ENCODE measurements at regions not wholly inside any gene's neighbourhood (a gene's known extent, or its start where the extent isn't known, plus 50 kb on each side); places are given as distances from the start of the nearest gene placed in this dataset.

- Histone ChIP-seq H3K4me3 (ENCODE audit: low read length) (no peak overlapping the region), H3K27me3 (ENCODE audit: control insufficient read depth, low read length) (peaks cover 33% of the 10 kb centered on the region), H4K20me1 (ENCODE audit: control insufficient read depth, insufficient read depth, low read depth, low read length) (no peaks in the 10 kb centered on the region), H3K9me2 (replicated peaks; ENCODE audit: control insufficient read depth, low read length) (no peaks in the 10 kb centered on the region), H3K27ac (ENCODE audit: low read depth, low read length) (no peak overlapping the region), H3F3A (ENCODE audit: control insufficient read depth, insufficient read depth) (no peaks in the 10 kb centered on the region), H3K9me3 (ENCODE audit: control insufficient read depth, insufficient read depth, low read length) (no peaks in the 10 kb centered on the region), H3K4me2 (ENCODE audit: low read length) (no peak overlapping the region), H3K79me2 (ENCODE audit: control insufficient read depth, low read length) (no peaks in the 10 kb centered on the region), H3K4me1 (ENCODE audit: control insufficient read depth, low read length) (0 out of 2 replicates have a peak, but pooled peaks cover 3% of the 10 kb centered on the region), H3K36me3 (ENCODE audit: control insufficient read depth, low read length) (no peaks in the 10 kb centered on the region)
- TF ChIP-seq EZH2phosphoT487 (IDR thresholded peaks at IDR 0.05; ENCODE audit: borderline replicate concordance, low read length) (no peak), CTCF (IDR thresholded peaks at IDR 0.05; ENCODE audit: low read depth, low read length, poor library complexity, severe bottlenecking) (no peak)
These were observed 99.8 kb upstream of the MLN start for GRCh38 chr6:33903579-33903978.

GRCh38 chr6:33902457-33902853, 98.7 kb upstream of the MLN start:
- H4K20me1 ChIP-seq (ENCODE audit: control insufficient read depth, insufficient read depth, low read depth, low read length) = no peaks in the 10 kb centered on the region
- H3K4me1 ChIP-seq (ENCODE audit: control insufficient read depth, low read length) = 0 out of 2 replicates have a peak, but pooled peaks cover 3% of the 10 kb centered on the region
- no peaks in the 10 kb centered on the region for H3K36me3 ChIP-seq (ENCODE audit: control insufficient read depth, low read length)
- H3F3A ChIP-seq (ENCODE audit: control insufficient read depth, insufficient read depth) = no peaks in the 10 kb centered on the region
- peaks cover 38% of the 10 kb centered on the region for H3K27me3 ChIP-seq (ENCODE audit: control insufficient read depth, low read length)
- H3K9me2 ChIP-seq (replicated peaks; ENCODE audit: control insufficient read depth, low read length) = no peaks in the 10 kb centered on the region
- H3K79me2 ChIP-seq (ENCODE audit: control insufficient read depth, low read length) = no peaks in the 10 kb centered on the region
- no peak overlapping the region for H3K27ac ChIP-seq (ENCODE audit: low read depth, low read length)
- no peaks in the 10 kb centered on the region for H3K9me3 ChIP-seq (ENCODE audit: control insufficient read depth, insufficient read depth, low read length)
- H3K4me3 ChIP-seq (ENCODE audit: low read length) = no peak overlapping the region
- TF ChIP-seq CTCF (IDR thresholded peaks at IDR 0.05; ENCODE audit: low read depth, low read length, poor library complexity, severe bottlenecking) (no peak), EZH2phosphoT487 (IDR thresholded peaks at IDR 0.05; ENCODE audit: borderline replicate concordance, low read length) (no peak)
- no peak overlapping the region for H3K4me2 ChIP-seq (ENCODE audit: low read length)

GRCh38 chr6:33901822-33902456, 98.1 kb upstream of the MLN start:
- Histone ChIP-seq H3F3A (ENCODE audit: control insufficient read depth, insufficient read depth) (no peaks in the 10 kb centered on the region), H3K27me3 (ENCODE audit: control insufficient read depth, low read length) (peaks cover 43% of the 10 kb centered on the region), H3K9me3 (ENCODE audit: control insufficient read depth, insufficient read depth, low read length) (no peaks in the 10 kb centered on the region), H3K4me1 (ENCODE audit: control insufficient read depth, low read length) (0 out of 2 replicates have a peak, but pooled peaks cover 3% of the 10 kb centered on the region), H3K9me2 (replicated peaks; ENCODE audit: control insufficient read depth, low read length) (no peaks in the 10 kb centered on the region), H3K27ac (ENCODE audit: low read depth, low read length) (no peak overlapping the region), H4K20me1 (ENCODE audit: control insufficient read depth, insufficient read depth, low read depth, low read length) (no peaks in the 10 kb centered on the region), H3K36me3 (ENCODE audit: control insufficient read depth, low read length) (no peaks in the 10 kb centered on the region), H3K4me2 (ENCODE audit: low read length) (no peak overlapping the region), H3K79me2 (ENCODE audit: control insufficient read depth, low read length) (no peaks in the 10 kb centered on the region), H3K4me3 (ENCODE audit: low read length) (no peak overlapping the region)
- TF ChIP-seq CTCF (IDR thresholded peaks at IDR 0.05; ENCODE audit: low read depth, low read length, poor library complexity, severe bottlenecking) = no peak
- no peak for TF ChIP-seq EZH2phosphoT487 (IDR thresholded peaks at IDR 0.05; ENCODE audit: borderline replicate concordance, low read length)
